Trophoblast cell (in vitro differentiated cells and primary cell): ENCODE measurements at regions not wholly inside any gene's neighbourhood (a gene's known extent, or its start where the extent isn't known, plus 50 kb on each side); places are given as distances from the start of the nearest gene placed in this dataset.
"Not testable (repeated sequence)": the region's sequence is repeated elsewhere in the genome, so short reads cannot be mapped to it uniquely, and the experiment has no call there.

Experiments
- DNase-seq, 2 donors: peaks; one replicate each; pipeline ENCODE4 v3.0.0-alpha.2; 2016
- H2AFZ ChIP-seq: 2 replicates; pipeline ENCODE4 v1.6.1; 2013; ENCODE audit warnings: low read length, moderate library complexity, mild to moderate bottlenecking; ENCODE audit not compliant: insufficient read depth, poor library complexity
- H2AK5ac ChIP-seq: 2 replicates; pipeline ENCODE4 v1.6.1; 2013; ENCODE audit warnings: mild to moderate bottlenecking, low read length
- H2BK120ac ChIP-seq: 2 replicates; pipeline ENCODE4 v1.6.1; 2013; ENCODE audit warnings: low read length, mild to moderate bottlenecking, moderate library complexity; ENCODE audit not compliant: insufficient read depth, poor library complexity
- H2BK12ac ChIP-seq: 2 replicates; pipeline ENCODE4 v1.6.1; 2013; ENCODE audit warnings: mild to moderate bottlenecking, low read length, moderate library complexity
- H2BK5ac ChIP-seq: 2 replicates; pipeline ENCODE4 v1.6.1; 2013; ENCODE audit warnings: low read length, low read depth, moderate library complexity, mild to moderate bottlenecking; ENCODE audit not compliant: poor library complexity
- H3K14ac ChIP-seq: 2 replicates; pipeline ENCODE4 v1.6.1; 2013; ENCODE audit warnings: mild to moderate bottlenecking, low read length
- H3K18ac ChIP-seq: 2 replicates; pipeline ENCODE4 v1.6.1; 2013; ENCODE audit warnings: mild to moderate bottlenecking, low read length
- H3K23ac ChIP-seq: 2 replicates; pipeline ENCODE4 v1.6.1; 2013; ENCODE audit warnings: low read length
- H3K27ac ChIP-seq: 2 replicates; pipeline ENCODE4 v1.5.1; 2013; ENCODE audit warnings: low read depth, mild to moderate bottlenecking, inconsistent platforms, low read length, moderate library complexity
- H3K27me3 ChIP-seq: 2 replicates; pipeline ENCODE4 v1.6.1; 2013; ENCODE audit warnings: inconsistent platforms, mild to moderate bottlenecking, low read length, moderate library complexity; ENCODE audit not compliant: insufficient read depth
- H3K36me3 ChIP-seq, 2 experiments: 1 replicate in 1 of 2; 2 replicates in 1 of 2; pipeline ENCODE4 v1.6.1; 2013; ENCODE audit warnings: low read length in 2 of 2, mild to moderate bottlenecking in 2 of 2, moderate library complexity in 1 of 2; ENCODE audit not compliant: insufficient read depth in 2 of 2, control insufficient read depth in 1 of 2
- H3K4ac ChIP-seq: 2 replicates; pipeline ENCODE4 v1.6.1; 2013; ENCODE audit warnings: low read depth, mild to moderate bottlenecking, low read length, moderate library complexity
- H3K4me1 ChIP-seq, 2 experiments: 1 replicate in 1 of 2; 2 replicates in 1 of 2; pipeline ENCODE4 v1.6.1; 2013; ENCODE audit warnings: low read length in 2 of 2, mild to moderate bottlenecking in 2 of 2, moderate library complexity in 1 of 2; ENCODE audit not compliant: insufficient read depth in 2 of 2, control insufficient read depth in 1 of 2
- H3K4me2 ChIP-seq: 2 replicates; pipeline ENCODE4 v1.6.1; 2013; ENCODE audit warnings: inconsistent platforms, mild to moderate bottlenecking, low read length, moderate library complexity
- H3K4me3 ChIP-seq: 2 replicates; pipeline ENCODE4 v1.5.1; 2013; ENCODE audit warnings: mild to moderate bottlenecking, low read depth, low read length, inconsistent platforms
- H3K79me1 ChIP-seq: one replicate; pipeline ENCODE4 v1.6.1; 2013; ENCODE audit warnings: low read length
- H3K79me2 ChIP-seq: 2 replicates; pipeline ENCODE4 v1.6.1; 2013; ENCODE audit warnings: low read length, mild to moderate bottlenecking; ENCODE audit not compliant: control insufficient read depth, insufficient read depth, poor library complexity
- H3K9ac ChIP-seq: 2 replicates; pipeline ENCODE4 v1.6.1; 2013; ENCODE audit warnings: mild to moderate bottlenecking, low read length
- H3K9me3 ChIP-seq: 2 replicates; pipeline ENCODE4 v1.6.1; 2013; ENCODE audit warnings: low read depth, mild to moderate bottlenecking, control low read depth, inconsistent platforms, low read length; ENCODE audit not compliant: insufficient read depth
- H4K12ac ChIP-seq: 2 replicates; pipeline ENCODE4 v1.6.1; 2013; ENCODE audit warnings: low read depth, mild to moderate bottlenecking, low read length, moderate library complexity
- H4K8ac ChIP-seq: 2 replicates; pipeline ENCODE4 v1.6.1; 2013; ENCODE audit warnings: low read depth, mild to moderate bottlenecking, low read length, moderate library complexity
- H4K91ac ChIP-seq: one replicate; pipeline ENCODE4 v1.6.1; 2013; ENCODE audit warnings: low read depth, mild to moderate bottlenecking, low read length, moderate library complexity
- WGBS: extraction: QIAGEN DNeasy Blood & Tissue Kit; methylation state at CpG from one replicate; pipeline ENCODE4 v1.1.7; 2013; ENCODE audit warnings: missing lambda C conversion rate; ENCODE audit not compliant: insufficient read length, insufficient coverage; ENCODE audit errors: extremely low coverage; 5-methylcytosine and 5-hydroxymethylcytosine counted together

GRCh38 chr2:201946746-201947145 lies 86.9 kb upstream of the FZD7 start:
- not testable (repeated sequence) for H3K79me2 ChIP-seq, H2AFZ ChIP-seq, H3K4me1 ChIP-seq, H3K23ac ChIP-seq, H4K12ac ChIP-seq, H3K18ac ChIP-seq, H2BK120ac ChIP-seq, H3K4me3 ChIP-seq, H3K27me3 ChIP-seq, H2BK5ac ChIP-seq, H2AK5ac ChIP-seq, H3K9me3 ChIP-seq, H2BK12ac ChIP-seq, H4K8ac ChIP-seq, H3K36me3 ChIP-seq, H3K9ac ChIP-seq, DNase-seq, H4K91ac ChIP-seq, H3K4ac ChIP-seq, H3K79me1 ChIP-seq, H3K14ac ChIP-seq, H3K4me2 ChIP-seq, H3K27ac ChIP-seq
- WGBS: no CpG with 5 or more reads among the region's 5 CpGs

GRCh38 chr2:201947287-201947686 lies 86.4 kb upstream of the FZD7 start:
- H2BK5ac ChIP-seq: no peak overlapping the region
- no peak overlapping the region for H2BK120ac ChIP-seq
- no peak overlapping the region for H3K18ac ChIP-seq
- no peaks in the 10 kb centered on the region for H3K36me3 ChIP-seq
- no peak overlapping the region for H3K27ac ChIP-seq
- no peak overlapping the region for H4K91ac ChIP-seq
- H3K23ac ChIP-seq: no peak overlapping the region
- no peak overlapping the region for H4K8ac ChIP-seq
- H3K14ac ChIP-seq: no peak overlapping the region
- no peak overlapping the region for H3K4ac ChIP-seq
- no peaks in the 10 kb centered on the region for H3K27me3 ChIP-seq
- H3K4me3 ChIP-seq: no peak overlapping the region
- no peak overlapping the region for H4K12ac ChIP-seq
- peaks cover 4 to 8% of the 10 kb centered on the region in 2 experiments for H3K4me1 ChIP-seq
- no peaks in the 10 kb centered on the region for H3K79me1 ChIP-seq
- no peak overlapping the region for H3K9ac ChIP-seq
- H3K9me3 ChIP-seq: no peaks in the 10 kb centered on the region
- H2AK5ac ChIP-seq: no peak overlapping the region
- no peak overlapping the region for H3K4me2 ChIP-seq
- H3K79me2 ChIP-seq: no peaks in the 10 kb centered on the region
- H2BK12ac ChIP-seq: no peak overlapping the region
- peak; percentile 77 to 86 for DNase-seq
- no peak overlapping the region for H2AFZ ChIP-seq

DNA sequence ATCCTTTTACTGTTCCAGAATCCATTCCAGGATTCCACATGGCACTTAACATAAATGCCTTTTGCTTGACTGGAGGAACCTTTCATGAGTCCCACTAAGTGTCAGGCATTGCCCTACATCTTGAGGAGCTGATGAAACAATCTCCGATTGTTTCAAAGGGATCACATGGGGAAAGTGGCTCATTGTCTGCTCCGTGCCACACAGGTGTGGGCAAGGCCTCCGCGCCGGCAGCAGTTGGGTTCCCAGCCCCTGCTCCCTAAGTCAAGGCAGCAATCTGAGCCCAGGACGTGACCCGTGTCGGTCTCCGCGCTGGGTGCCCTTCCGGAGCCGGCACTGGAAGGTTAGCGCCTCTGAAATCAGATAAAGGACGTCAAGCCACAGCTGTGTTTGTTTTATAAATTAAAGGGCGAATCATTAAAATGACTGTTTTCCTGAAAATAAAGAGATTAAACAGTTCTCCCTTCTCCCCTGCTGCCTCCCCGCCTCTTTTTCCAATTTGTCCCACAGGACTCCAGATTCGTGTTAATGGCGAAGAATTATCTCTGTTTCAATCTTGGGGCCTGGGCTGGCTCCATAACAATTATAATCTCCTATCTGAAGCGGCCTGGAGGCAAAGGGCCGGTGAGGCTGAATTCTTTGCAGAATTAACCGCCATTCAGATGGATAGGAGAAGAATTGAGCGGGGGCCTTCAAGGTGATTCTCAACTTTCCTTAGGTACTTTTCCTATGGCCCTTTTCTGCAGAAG lies 84.3 kb upstream of the FZD7 start:
- Histone ChIP-seq H3K18ac (peak overlapping the region; percentile 33), H2AK5ac (no peak overlapping the region), H3K27me3 (no peaks in the 10 kb centered on the region), H3K27ac (no peak overlapping the region), H2BK5ac (no peak overlapping the region), H3K36me3 (no peaks in the 10 kb centered on the region), H3K4ac (no peak overlapping the region), H3K9ac (no peak overlapping the region), H2BK12ac (peak overlapping the region; percentile 51), H3K14ac (peak overlapping the region; percentile 61), H3K4me1 (peaks cover 4 to 8% of the 10 kb centered on the region in 2 experiments), H4K8ac (peak overlapping the region; percentile 76), H3K4me2 (peak overlapping the region; percentile 3), H4K91ac (peak overlapping the region; percentile 74), H3K79me1 (no peaks in the 10 kb centered on the region), H4K12ac (peak overlapping the region; percentile 27), H2AFZ (peak overlapping the region; percentile 61), H2BK120ac (no peak overlapping the region), H3K79me2 (no peaks in the 10 kb centered on the region), H3K9me3 (no peaks in the 10 kb centered on the region), H3K23ac (no peak overlapping the region), H3K4me3 (no peak overlapping the region)
- no peak for DNase-seq
- no CpG with 5 or more reads among the region's 22 CpGs for WGBS

- no peak overlapping the region for H2AK5ac ChIP-seq
- H3K9me3 ChIP-seq: no peaks in the 10 kb centered on the region
- no peak overlapping the region for H2BK5ac ChIP-seq
- H3K4me2 ChIP-seq: peak overlapping the region; percentile 3
- H2AFZ ChIP-seq: no peak overlapping the region
- H3K4me1 ChIP-seq: peaks cover 4 to 8% of the 10 kb centered on the region in 2 experiments
- no peak overlapping the region for H2BK12ac ChIP-seq
- WGBS: no CpG with 5 or more reads among the region's 8 CpGs
- no peak overlapping the region for H3K14ac ChIP-seq
- H3K4me3 ChIP-seq: no peak overlapping the region
- H4K8ac ChIP-seq: no peak overlapping the region
- no peak overlapping the region for H4K91ac ChIP-seq
- DNase-seq: no peak
- no peak overlapping the region for H3K27ac ChIP-seq
- no peak overlapping the region for H3K18ac ChIP-seq
- H3K23ac ChIP-seq: no peak overlapping the region
- H3K27me3 ChIP-seq: no peaks in the 10 kb centered on the region
- no peak overlapping the region for H4K12ac ChIP-seq
- H3K4ac ChIP-seq: no peak overlapping the region
- H3K79me1 ChIP-seq: no peaks in the 10 kb centered on the region
- no peak overlapping the region for H2BK120ac ChIP-seq
- no peaks in the 10 kb centered on the region for H3K79me2 ChIP-seq
- H3K36me3 ChIP-seq: no peaks in the 10 kb centered on the region
- no peak overlapping the region for H3K9ac ChIP-seq
Observed at GRCh38 chr2:201949927-201950246, 83.8 kb upstream of the FZD7 start.
